NCI-H526 treated with DMSO at 0.1 percent for 48 hours (cell line): ENCODE measurements at regions not wholly inside any gene's neighbourhood (a gene's known extent, or its start where the extent isn't known, plus 50 kb on each side); places are given as distances from the start of the nearest gene placed in this dataset.

Experiments
- DNase-seq: peaks from one replicate; lab custom pipeline; 2025; lab: John Stamatoyannopoulos, UW

DNA sequence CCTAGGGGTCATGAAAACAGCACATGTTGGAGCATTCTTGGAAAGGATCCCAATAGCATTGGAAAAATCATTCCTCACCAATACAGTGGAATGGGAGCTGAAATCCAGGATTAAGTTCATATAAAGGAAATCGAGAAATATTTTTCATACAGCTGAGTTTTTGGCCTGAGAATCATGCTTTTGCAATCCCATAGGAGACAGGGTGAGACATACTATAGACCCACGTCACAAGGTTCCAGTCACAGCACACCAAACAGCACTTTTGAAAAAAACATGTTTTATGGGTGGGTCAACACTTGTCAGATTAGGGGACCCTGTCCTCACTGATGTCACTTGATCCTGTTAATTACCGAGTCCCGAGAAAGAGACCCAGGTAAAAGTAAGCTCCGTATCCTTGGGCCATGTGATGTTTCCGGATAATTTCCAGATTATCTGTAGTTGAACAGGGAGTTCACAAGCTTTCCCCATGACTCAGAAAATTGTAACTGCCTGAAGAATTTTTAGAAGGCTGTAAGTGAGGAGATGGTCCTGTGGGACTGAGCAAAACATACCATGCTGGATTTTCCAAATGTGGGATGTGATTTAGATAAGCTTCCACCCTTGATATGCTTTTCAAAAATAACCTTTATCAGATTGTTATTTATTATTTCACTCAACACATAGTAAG is 80.9 kb upstream of the TLR3 start:
- DNase-seq = no peak

DNA sequence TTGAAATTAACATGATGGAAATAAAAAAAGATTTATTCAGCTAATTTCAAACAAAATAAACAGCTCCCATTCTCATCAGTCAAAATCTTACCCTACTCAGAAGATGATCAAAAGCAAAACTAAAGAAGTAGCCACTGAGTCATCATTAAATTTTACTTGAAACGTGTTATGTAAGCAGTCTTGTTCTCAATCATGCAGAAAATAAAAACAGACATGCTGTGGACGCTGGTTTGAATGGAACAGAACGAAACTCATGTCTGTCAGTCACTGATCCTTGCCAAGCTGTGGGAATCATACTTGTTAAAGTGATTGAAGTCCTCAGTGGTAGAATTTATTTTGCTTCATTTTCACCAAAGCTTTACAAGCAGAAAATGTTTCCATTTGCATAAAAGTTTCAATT is 77.2 kb upstream of the TLR3 start:
- no peak for DNase-seq

DNA sequence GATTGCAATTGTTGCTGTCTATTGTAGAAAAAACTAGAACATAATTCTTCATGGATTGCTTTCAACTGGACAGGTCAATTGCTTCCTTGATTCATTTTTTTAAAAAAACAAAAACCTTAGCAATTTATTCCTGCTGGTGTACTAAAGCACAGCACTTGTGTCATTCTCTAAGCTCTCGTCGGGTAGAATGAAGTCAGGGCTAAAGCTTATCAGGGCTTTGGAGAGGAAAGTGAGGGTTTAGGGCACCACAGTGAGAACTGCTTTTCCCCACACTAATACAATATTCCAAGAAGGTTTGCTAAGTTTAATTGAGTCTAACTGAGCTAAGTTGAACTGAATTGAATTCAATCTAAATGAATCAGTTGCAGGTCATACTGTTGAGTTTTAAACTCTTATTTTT is 76.4 kb upstream of the TLR3 start:
- DNase-seq = no peak

DNA sequence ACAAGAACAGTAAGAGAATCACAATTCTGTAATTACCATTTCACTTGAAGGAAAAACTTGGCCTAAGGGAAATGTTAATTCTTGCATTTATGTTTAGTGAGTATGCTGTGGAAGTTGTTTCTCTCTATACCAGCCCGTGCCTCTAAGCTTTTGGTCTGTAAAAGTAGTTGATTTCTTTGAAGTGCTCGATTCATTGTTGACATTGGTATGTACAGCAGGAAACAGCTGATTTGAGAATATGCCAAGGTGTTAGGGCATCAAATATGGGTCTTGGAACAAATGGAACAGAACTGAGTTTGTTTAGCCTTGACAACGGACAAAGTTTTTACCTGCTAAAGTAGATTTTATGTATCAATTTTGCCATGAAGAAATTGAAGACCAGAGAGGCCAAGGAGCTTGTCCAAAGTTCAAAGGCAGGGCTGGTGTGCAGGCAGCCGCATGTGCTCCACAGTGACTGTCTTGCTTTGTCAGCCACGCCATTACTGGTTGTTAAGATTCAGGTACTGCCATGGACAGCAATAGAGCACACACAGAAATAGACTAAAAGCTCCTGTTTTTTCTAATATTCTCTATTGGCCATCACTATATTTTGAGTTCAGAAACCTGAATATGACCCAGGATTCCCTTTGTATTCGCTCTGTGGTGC is 75.5 kb upstream of the TLR3 start:
- DNase-seq = no peak

DNA sequence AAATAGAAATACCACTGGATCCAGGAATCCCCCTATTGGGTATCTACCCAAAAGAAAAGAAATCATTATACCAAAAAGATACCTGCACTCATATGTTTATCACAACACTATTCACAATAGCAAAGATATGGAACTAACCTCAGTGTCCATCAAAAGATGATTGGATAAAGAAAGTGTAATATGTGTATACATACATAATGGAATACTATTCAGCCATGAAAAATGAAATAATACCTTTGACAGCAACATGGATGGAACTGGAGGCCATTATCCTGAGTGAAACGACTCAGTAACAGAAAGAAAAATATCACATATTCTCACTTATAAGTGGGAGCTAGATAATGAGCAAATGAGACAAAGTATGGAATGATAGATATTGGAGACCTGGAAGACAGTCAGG is 74.2 kb upstream of the TLR3 start:
- no peak for DNase-seq

DNA sequence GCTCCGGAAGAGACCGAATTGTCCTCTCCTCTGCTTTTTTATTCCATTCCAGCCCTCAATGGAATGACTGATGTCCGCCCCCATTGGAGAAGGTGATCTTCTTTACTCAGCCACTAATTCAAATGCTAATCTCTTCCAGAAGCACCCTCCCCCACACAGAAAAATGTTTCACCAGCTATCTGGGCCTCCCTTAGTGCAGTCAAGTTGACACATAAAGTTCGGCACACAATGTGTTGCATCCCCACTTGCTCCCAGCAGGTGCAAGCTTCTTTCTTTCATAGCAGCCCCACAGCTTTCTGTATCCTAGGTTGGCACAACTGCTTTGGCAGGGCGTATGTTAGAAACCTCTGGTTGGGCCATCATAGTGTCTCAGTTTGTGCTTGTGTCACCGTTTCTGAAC is 73.3 kb upstream of the TLR3 start:
- DNase-seq = no peak

DNA sequence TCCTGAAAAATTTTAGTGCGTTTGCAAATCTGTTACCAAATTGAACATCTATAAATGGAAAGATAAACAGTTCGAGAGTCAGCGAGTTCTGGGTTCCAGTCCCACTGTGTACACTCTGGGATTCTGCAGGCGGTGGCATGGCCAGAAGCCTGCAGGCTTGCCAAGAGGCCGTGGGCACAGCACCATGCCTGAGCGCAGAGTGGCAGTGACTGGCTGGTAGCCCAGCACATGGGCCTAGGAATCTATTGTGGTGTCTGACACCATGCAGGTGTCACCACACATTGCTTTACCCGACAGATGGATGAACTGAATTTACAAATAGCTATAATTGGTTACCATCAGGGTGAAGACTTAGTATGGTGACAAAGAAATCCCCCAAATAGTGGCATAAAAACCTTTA is 71.7 kb upstream of the TLR3 start:
- DNase-seq = no peak

DNA sequence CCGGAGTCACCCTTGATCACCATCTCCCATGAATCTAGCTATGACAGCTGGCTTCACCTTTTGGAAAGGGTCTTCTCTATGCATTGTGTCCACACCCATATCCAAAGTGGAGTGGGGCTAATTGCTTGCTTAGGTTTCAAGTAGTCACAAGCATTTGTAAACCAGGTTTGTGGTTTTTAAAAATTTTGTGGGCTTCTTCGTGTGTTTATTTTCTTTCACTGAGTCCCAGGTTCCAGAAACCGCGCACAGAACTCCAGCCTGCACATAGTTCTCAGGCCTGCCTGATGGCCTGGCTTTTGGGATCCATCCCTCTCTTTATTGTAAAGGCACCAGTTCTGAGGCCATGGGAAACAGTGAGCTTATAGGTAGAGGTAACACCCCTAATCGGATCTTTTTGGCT is 70.2 kb upstream of the TLR3 start:
- DNase-seq = no peak

DNA sequence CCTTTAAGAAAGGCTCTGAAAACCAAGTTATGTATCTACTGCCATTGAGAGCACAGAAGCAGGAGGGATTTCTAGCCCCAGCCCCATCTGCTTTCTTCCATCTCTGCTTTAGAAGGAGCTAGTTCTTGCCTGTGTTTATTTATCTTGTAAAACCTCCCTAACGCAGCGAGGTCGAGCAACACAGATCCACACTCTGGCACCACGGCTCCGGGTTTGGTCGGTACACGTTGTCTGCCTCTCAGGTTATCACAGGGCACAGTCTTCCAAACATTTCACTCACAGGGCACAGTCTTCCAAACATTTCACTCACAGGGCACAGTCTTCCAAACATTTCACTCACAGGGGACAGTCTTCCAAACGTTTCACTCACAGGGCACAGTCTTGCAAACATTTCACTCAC is 69.7 kb upstream of the TLR3 start:
- no peak for DNase-seq

DNA sequence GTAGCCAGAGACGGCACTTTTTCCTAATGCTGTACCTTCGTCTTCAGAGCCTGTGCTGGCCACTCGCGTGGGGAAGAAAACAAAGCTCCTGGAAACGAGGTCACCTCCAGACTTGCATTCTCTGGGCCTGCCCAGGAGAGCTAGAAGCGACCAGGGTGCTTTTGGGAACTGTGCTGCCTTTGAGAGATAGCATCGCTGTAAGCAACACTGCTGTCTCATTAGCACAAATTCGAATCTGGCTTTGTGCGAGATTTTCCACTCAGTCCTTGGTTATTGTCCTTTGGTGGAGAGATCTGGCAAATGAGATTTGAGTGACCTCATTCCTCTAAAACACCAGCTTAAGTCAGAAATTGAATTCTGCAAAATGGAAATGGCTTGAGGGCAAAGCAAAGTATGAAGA is 66.1 kb upstream of the TLR3 start:
- DNase-seq = no peak

DNA sequence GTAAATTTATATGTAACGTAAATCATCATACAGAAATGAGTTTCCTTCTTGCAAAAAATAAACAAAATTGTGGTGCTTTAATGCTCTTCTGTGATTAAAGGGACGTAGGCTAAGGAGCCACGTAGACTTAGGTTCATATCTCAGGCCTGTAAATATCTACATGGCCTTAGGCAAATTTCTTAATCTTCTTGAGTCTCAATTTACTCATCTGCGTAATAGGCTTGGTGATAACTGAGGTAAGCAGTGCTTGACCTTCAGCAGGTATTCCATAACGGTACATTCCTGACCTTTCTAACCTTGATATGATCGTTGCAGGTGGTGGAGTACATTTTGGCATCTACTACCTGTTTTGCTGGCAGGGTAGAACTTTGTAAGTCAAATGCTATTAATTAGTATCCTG is 65.2 kb upstream of the TLR3 start:
- DNase-seq = no peak

DNA sequence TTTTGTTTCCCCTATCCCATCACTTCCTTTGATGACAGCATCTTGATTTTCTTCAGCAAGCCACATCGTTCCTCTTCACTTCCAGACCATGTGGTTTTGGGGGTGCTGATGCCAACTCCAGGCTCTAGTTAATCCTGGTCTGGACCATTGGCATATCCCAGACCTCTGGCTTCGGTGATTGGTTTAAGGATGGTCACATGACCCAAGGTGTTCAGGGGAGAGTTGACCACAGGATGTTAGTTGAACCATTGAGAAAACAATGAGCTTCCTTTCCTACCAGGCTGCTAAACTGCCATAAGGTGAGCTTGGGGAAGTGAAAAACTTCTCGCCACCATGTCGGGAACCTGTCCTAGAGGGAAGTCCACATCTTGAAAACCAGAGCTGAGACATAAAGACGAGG is 60.9 kb upstream of the TLR3 start:
- DNase-seq = no peak

DNA sequence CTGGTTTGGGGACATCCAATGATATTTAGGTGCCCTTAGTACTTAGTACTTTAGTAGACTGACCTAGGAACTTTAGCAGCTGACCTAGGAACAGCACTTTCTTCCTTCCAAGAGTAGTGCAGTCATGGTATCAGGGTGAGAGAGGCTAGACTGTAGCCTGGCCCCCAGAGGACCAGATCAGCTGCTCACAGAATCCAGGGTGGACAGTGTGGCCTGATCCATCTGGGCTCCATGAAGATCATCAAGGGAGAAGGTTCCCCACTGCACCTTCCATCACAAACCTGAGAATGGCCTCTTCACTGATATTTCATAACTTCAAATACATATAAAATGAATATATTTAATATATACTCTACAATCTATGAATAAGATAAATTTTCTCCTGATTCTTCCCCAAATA is 59.0 kb upstream of the TLR3 start:
- DNase-seq = no peak

DNA sequence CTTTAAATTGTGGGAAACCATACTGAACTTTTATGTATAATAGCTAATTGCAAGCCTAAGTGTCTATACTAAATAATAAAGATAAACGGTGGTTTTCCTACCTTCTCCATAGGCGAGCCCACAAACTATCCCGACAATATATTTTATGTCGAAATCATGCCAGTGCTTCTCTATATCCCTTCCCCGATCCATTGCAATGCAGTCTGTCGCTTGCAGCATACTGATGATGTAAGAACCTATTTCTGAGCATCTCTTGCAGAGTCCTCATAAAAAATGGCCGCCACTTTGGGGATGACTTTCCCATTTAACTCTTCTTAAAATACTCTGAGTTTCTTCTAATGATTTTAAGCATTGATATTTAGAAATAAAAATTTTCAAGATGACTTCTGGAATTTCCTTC is 58.1 kb upstream of the TLR3 start:
- DNase-seq = no peak

DNA sequence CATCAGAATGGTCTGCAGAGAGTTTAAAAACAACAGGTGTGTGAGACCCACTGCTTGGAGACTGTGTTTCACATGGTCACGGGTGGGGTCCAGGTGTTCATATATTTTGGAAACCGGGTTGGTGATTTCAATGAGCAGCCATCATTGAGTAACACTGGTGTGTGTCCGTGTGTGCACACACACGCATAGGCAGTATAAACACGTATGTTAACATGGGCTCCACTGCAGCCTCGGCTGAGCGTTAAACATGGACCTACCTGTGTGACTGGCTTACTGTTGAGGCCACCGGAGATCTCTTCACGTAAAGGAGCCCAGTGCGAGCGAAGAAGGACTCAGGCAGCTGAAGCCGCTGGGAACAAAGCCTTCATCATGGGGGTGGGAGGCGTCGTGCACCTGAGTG is 56.9 kb upstream of the TLR3 start:
- DNase-seq = no peak

DNA sequence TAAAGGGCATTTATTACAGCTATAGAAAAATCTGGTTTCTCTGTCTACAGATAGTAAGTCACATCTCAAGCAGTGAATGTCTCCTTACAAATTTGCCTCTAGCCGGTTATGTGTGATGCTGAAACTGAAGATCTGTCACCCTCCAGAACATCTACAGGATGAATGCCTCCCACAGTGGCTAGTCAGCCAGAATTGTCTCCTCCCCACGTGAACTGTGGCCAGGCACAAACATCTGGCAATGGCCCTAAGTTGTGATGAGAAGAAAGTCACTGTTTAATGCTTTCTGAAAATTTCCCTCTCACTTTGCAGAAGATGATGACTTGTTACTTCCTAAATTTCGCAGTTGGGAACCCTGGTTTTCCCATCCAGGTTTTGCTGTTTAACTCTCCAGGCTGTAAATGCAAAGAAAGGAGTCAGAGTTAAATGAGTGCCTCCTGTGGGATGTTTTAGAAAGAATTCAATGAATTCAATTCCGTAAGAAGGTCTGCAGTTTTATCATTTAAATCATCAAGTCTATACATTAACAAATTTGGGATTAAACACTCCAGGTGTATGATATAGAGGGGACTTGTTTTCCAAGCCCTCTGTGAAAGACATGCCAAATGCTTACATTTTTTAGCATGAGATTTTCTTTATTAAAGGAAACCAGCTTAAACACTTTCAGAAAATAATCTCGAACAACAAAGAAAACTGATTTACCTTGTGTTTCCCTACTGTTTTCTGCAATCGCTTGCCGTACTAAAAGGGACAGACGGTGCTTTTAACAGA is 55.4 kb upstream of the TLR3 start:
- no peak for DNase-seq

DNA sequence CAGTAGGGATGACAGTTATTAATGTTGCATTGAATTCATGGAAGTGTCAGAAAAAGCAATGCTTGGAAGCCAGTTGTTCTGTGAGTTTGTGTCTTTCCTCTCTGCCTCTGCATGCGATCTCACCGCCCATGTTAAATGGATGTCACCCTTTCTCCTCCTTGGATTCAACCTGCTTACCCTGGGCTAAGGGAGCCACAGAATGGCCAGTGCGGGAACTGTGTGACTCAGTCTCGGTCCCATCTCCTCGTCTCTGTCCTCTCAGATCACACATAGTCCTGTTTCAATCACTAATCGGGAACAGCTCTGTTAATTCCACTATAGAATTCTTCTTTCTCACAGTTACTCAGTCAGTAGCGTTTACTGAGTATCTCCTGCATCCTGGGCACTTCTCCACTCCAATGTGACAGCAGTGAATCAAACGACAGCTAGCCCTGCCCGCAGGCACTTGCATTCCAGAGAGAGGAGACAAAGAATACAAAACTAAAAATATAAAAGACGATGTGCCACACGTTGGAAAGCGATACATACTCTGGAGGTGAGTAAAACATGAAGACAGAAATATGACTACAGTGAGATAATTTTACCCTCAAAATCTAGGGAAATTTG is 53.6 kb upstream of the TLR3 start:
- no peak for DNase-seq

DNA sequence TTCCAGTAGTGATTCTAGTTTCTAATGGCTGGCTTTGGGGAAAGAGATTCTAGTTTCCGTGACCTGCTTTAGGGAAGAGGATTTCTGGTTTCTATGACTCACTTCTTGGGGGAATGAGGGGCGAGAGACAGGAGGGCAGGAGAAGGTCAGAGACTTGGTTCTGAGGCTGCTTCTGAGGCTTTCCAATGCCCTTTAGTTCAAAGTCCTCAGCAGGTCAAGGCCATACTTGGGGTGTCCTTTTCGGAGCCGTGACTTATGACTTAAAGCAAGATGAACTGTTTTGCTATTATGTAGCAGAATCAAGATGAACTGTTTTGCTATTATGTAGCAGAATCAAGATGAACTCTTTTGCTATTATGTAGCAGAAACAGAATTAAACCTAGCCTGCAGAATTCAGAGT is 52.2 kb upstream of the TLR3 start:
- DNase-seq = no peak

DNA sequence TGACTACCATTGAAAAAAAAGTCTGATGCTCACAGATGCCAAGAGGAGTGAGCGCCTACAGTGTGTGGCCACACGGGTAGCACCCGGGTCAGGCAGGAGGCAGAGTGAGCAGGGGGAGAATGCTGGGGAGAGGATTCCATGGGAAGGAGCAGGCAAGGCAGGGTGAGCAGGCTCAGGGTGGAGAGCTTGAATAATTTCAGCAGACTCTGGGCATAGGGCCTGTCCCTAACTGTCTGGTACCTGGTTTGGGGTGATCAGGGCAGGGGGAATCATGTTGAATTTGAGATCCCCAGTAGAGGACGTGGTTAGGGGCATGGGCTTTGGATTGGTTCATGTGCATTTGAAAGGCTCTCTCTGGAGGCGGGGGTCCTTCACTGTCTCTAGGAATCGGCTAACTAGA is 51.2 kb upstream of the TLR3 start:
- no peak for DNase-seq

DNA sequence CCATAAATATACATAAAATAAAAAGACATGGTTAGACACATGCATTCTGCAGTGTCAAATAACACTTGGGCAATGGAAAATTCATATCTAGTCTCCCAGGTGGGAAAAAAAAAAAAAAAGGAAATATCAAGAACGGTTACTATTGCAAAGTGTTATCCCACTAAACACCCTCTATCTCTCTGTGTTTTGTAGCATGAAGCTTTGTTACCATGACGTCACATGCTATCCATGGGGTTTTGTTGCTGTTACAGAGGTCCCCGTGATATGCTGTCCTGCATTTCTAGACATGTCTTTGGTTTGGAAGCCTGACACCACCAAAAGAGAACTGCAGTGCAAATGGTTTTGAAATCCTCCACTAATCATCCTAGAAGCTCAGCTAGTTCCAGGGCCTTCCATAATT is 50.7 kb upstream of the TLR3 start:
- no peak for DNase-seq

DNA sequence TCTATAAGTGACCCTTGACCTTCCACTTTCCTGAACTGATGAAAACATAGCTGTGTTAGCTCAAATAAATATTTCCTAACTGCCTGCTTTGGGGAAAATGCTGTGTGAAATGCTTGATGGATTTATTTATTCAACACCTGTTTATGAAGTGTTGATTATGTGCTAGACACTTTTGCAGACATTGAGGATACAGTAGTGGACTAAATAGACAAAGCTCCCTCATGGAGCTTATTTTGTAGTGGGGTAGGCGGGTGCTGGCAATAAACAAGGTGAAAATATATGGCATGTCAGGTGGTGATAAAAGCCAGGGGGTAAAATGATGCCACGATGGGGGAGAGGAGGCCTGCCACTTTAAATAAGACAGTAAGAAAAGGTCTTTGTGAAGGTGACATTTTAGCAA is 50.2 kb upstream of the TLR3 start:
- no peak for DNase-seq
